ENCODE measurements at regions not wholly inside any gene's neighbourhood (a gene's known extent, or its start where the extent isn't known, plus 50 kb on each side); places are given as distances from the start of the nearest gene placed in this dataset.

- Histone ChIP-seq H3K4me1 (no peaks in the 10 kb centered on the region), H3K27ac (no peak overlapping the region), H3K27me3 (no peaks in the 10 kb centered on the region), H3K9me3 (no peaks in the 10 kb centered on the region), H3K36me3 (no peaks in the 10 kb centered on the region), H3K4me3 (no peak overlapping the region)
- intact Hi-C loops (cut with DNase I; ENCODE audit: low total_unique reads) = loop anchor here (5.0 kb wide), 1 partner anchor 94 kb away; no protein-coding TSS in a partner anchor
- no peak for TF ChIP-seq POLR2A (IDR thresholded peaks at IDR 0.05)
- no peak for TF ChIP-seq CTCF (IDR thresholded peaks at IDR 0.05)
- no peak for TF ChIP-seq POLR2AphosphoS5 (IDR thresholded peaks at IDR 0.05)
- no peak for DNase-seq (ENCODE audit: low spot score in 2 of 2)
Observed at GRCh38 chr6:92806254-92806653, 613.1 kb downstream of the EPHA7 start.

GRCh38 chr6:92791403-92791802 lies 628.0 kb downstream of the EPHA7 start:
- no peaks in the 10 kb centered on the region for H3K27me3 ChIP-seq
- DNase-seq (ENCODE audit: low spot score in 2 of 2) = no peak
- intact Hi-C loops (cut with DNase I; ENCODE audit: low total_unique reads) = no loop called here
- H3K4me3 ChIP-seq = no peak overlapping the region
- H3K9me3 ChIP-seq = no peaks in the 10 kb centered on the region
- no peak overlapping the region for H3K27ac ChIP-seq
- no peaks in the 10 kb centered on the region for H3K36me3 ChIP-seq
- TF ChIP-seq POLR2AphosphoS5 (IDR thresholded peaks at IDR 0.05) (no peak), CTCF (IDR thresholded peaks at IDR 0.05) (no peak), POLR2A (IDR thresholded peaks at IDR 0.05) (no peak)
- no peaks in the 10 kb centered on the region for H3K4me1 ChIP-seq

- Histone ChIP-seq H3K36me3 (no peaks in the 10 kb centered on the region), H3K27ac (no peak overlapping the region), H3K4me3 (no peak overlapping the region), H3K4me1 (no peaks in the 10 kb centered on the region), H3K9me3 (no peaks in the 10 kb centered on the region), H3K27me3 (no peaks in the 10 kb centered on the region)
- intact Hi-C loops (cut with DNase I; ENCODE audit: low total_unique reads) = no loop called here
- TF ChIP-seq POLR2A (IDR thresholded peaks at IDR 0.05) = no peak
- no peak for TF ChIP-seq CTCF (IDR thresholded peaks at IDR 0.05)
- no peak for TF ChIP-seq POLR2AphosphoS5 (IDR thresholded peaks at IDR 0.05)
- DNase-seq (ENCODE audit: low spot score in 2 of 2) = no peak
Observed at GRCh38 chr6:92790381-92790780, 629.0 kb downstream of the EPHA7 start.

GRCh38 chr6:92784235-92784634 lies 635.1 kb downstream of the EPHA7 start:
- Histone ChIP-seq H3K9me3 (no peaks in the 10 kb centered on the region), H3K4me3 (no peak overlapping the region), H3K4me1 (no peaks in the 10 kb centered on the region), H3K27ac (no peak overlapping the region), H3K27me3 (no peaks in the 10 kb centered on the region), H3K36me3 (no peaks in the 10 kb centered on the region)
- TF ChIP-seq CTCF (IDR thresholded peaks at IDR 0.05) (no peak), POLR2A (IDR thresholded peaks at IDR 0.05) (no peak), POLR2AphosphoS5 (IDR thresholded peaks at IDR 0.05) (no peak)
- DNase-seq (ENCODE audit: low spot score in 2 of 2) = no peak
- intact Hi-C loops (cut with DNase I; ENCODE audit: low total_unique reads) = no loop called here

- DNase-seq (ENCODE audit: low spot score in 2 of 2) = no peak
- H3K9me3 ChIP-seq = no peaks in the 10 kb centered on the region
- no peak overlapping the region for H3K4me3 ChIP-seq
- no peaks in the 10 kb centered on the region for H3K36me3 ChIP-seq
- TF ChIP-seq POLR2A (IDR thresholded peaks at IDR 0.05) = no peak
- no peak for TF ChIP-seq CTCF (IDR thresholded peaks at IDR 0.05)
- TF ChIP-seq POLR2AphosphoS5 (IDR thresholded peaks at IDR 0.05) = no peak
- intact Hi-C loops (cut with DNase I; ENCODE audit: low total_unique reads) = no loop called here
- no peaks in the 10 kb centered on the region for H3K27me3 ChIP-seq
- no peaks in the 10 kb centered on the region for H3K4me1 ChIP-seq
- no peak overlapping the region for H3K27ac ChIP-seq
Observed at GRCh38 chr6:92779746-92780145, 639.6 kb downstream of the EPHA7 start.

Data from breast epithelium (tissue), 4 donors.